HTR-8/SVneo (cell line): ENCODE measurements at regions not wholly inside any gene's neighbourhood (a gene's known extent, or its start where the extent isn't known, plus 50 kb on each side); places are given as distances from the start of the nearest gene placed in this dataset.
"Not testable (repeated sequence)": the region's sequence is repeated elsewhere in the genome, so short reads cannot be mapped to it uniquely, and the experiment has no call there.

Experiments used
- DNase-seq: peaks from one replicate; pipeline ENCODE4 v3.0.0; 2011; ENCODE audit warnings: low spot score, mixed read lengths; ENCODE audit not compliant: insufficient read length
- FAIRE-seq: peaks from 2 replicates; lab custom pipeline; 2011; peaks lifted over from hg19 to GRCh38; lab: Jason Lieb, UNC

- FAIRE-seq (peak; percentile 68), DNase-seq (no peak)
These were observed 346.5 kb downstream of the CD83 start for GRCh38 chr6:14464055-14464454.

- DNase-seq (no peak), FAIRE-seq (no peak)
These were observed 347.1 kb downstream of the CD83 start for GRCh38 chr6:14464716-14465115.

DNA sequence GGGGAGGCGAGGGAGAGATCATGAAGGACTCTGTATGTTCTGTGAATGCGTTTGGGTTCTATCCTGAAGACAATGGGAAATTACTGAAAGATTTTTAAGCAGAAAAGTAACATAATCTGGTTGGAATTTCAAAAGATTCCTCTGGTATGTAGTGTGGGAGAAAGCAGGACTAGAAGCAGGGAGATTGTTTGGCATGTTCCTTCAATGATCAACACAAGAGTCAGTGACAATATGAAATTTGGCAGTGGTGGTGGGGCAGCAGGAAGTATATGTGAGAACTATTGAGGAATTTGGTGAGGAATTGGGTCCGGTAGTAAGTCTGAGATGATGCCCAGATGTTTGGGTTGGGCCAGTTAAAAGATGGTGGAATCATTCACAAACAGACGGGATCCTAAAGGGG, 348.7 kb downstream of the CD83 start:
- DNase-seq (no peak), FAIRE-seq (no peak)

DNA sequence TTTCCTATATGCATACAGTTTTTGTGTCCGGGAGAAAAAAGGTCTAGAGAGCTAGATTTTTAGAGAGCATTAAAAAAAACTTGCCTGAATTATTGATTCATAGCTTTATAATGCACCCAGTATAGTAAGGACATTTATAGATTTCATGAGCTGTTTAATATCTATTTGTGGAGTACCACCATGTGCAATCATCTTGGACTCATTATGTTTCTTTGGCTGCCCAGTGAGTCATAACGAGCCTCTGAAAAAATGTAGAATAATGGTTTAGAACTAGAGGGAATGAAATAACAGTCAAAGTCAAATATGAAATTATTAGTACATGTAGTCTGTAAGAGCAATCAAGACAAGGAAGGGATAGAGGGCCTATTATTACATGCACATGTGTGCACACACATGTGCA, 350.0 kb downstream of the CD83 start:
- DNase-seq (no peak), FAIRE-seq (no peak)

GRCh38 chr6:14468647-14469321, 351.2 kb downstream of the CD83 start:
- FAIRE-seq: no peak
- no peak for DNase-seq

DNA sequence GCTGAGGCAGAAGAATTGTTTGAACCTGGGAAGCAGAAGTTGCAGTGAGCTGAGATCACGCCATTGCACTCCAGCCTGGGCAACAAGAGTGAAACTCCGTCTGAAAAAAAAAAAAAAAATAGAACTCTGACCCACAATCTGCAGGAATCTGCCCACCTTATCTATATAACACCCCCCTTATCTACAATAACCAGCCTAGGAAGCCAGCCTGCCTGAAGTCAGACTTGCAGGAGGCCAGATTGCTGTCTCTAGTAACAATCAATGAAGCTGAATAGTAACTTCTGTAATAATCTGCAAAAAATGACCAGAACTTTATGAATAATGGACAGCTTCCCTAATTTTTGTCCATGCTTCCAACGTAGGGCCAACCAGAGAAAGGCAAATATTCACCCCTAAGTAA, 352.5 kb downstream of the CD83 start:
- FAIRE-seq: no peak

GRCh38 chr6:14470671-14471070, 353.1 kb downstream of the CD83 start:
- no peak for DNase-seq
- FAIRE-seq: no peak

More for the DNA sequence above, 352.5 kb downstream of the CD83 start:
- DNase-seq: no peak

- no peak for DNase-seq
- no peak for FAIRE-seq
These were observed 354.8 kb downstream of the CD83 start for GRCh38 chr6:14472255-14472985.

GRCh38 chr6:14472986-14473337, 355.4 kb downstream of the CD83 start:
- no peak for FAIRE-seq
- no peak for DNase-seq

DNA sequence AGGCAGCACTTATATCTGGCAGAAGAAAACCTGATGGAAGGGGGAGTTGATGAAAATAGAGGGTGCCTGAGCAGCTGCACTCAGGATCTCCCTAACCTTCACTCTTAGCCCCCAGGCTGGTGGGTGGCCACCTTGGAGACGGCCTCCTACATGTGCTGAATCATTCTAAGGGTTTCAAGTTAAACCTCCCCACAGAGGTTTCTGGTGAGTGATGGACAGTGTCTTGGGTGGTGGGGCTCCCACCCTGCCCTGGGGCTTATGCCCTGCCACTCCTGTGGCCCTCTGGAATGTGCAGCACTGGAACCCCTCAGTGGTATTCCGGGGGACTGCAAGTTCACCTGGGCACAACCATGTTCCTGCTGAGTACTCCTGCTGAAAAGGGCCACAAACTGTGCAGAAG, 357.2 kb downstream of the CD83 start:
- FAIRE-seq: no peak
- no peak for DNase-seq

DNA sequence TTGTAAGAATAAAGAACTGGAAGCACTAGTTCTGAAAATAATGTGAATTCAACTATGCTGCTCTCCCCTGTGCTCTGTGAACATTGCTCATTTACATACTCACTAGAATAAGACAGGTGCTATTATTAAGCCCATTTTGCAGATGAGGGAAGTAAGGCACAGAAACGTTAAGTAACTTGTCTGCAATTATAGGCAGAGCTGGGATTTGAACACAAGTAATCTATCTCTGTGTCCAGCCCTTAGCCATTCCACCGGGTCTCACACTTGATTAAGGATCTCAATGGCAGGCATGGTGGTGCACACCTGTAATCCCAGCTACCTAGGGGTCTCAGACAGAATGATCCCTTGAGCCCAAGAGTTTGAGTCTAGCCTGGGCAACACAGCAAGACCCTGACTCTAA, 357.7 kb downstream of the CD83 start:
- no peak for DNase-seq
- FAIRE-seq: no peak

- DNase-seq: peak; percentile 43
- FAIRE-seq: peak; percentile 59
These were observed 359.4 kb downstream of the CD83 start for GRCh38 chr6:14476793-14477531.

GRCh38 chr6:14477559-14477958, 360.0 kb downstream of the CD83 start:
- no peak for FAIRE-seq

GRCh38 chr6:14478381-14479225, 361.0 kb downstream of the CD83 start:
- FAIRE-seq (no peak), DNase-seq (no peak)

More at GRCh38 chr6:14477559-14477958, 360.0 kb downstream of the CD83 start:
- DNase-seq: no peak

DNA sequence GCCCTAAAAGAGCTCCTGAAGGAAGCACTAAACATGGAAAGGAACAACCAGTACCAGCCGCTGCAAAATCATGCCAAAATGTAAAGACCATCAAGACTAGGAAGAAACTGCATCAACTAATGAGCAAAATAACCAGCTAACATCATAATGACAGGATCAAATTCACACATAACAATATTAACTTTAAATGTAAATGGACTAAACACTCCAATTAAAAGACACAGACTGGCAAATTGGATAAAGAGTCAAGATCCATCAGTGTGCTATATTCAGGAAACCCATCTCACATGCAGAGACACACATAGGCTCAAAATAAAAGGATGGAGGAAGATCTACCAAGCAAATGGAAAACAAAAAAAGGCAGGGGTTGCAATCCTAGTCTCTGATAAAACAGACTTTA, 364.4 kb downstream of the CD83 start:
- DNase-seq, FAIRE-seq: not testable (repeated sequence)

- FAIRE-seq: no peak
- no peak for DNase-seq
These were observed 370.1 kb downstream of the CD83 start for GRCh38 chr6:14487625-14488024.

- FAIRE-seq: no peak
- DNase-seq: no peak
These were observed 370.6 kb downstream of the CD83 start for GRCh38 chr6:14488180-14488579.

GRCh38 chr6:14489445-14489844, 371.9 kb downstream of the CD83 start:
- FAIRE-seq (no peak), DNase-seq (no peak)

- DNase-seq: no peak
- FAIRE-seq: no peak
These were observed 381.2 kb downstream of the CD83 start for GRCh38 chr6:14498748-14499147.

- DNase-seq (no peak), FAIRE-seq (no peak)
These were observed 381.7 kb downstream of the CD83 start for GRCh38 chr6:14499309-14499708.
